ENCODE measurements at regions not wholly inside any gene's neighbourhood (a gene's known extent, or its start where the extent isn't known, plus 50 kb on each side); places are given as distances from the start of the nearest gene placed in this dataset.

DNA sequence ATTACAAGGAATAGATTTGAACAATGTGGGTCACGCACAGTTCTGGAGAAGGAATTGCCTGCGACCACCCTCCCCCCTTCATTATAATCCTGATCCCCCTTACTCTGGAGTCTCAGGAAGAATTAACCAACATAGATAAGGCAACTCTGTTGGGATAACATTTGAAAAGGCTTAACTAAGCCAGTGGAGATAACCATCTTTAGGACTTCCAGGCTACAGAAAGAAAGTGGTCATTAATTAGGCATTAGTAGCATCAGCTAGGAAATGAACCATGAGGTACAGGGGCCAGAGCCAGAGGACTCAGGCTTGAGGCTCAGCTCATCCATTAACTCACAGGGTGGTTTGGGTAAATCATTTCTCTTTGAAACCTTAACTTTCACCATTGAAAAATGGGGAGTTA is 720.0 kb upstream of the API5 start:
- Histone ChIP-seq H3K9ac (ENCODE audit: low read length) (no peak overlapping the region), H3K4me1 (ENCODE audit: insufficient read depth, low read length) (no peaks in the 10 kb centered on the region), H3K4me3 (ENCODE audit: insufficient read depth, low read depth, low read length) (no peak overlapping the region), H3K9me3 (ENCODE audit: insufficient read depth, low read depth, low read length) (no peaks in the 10 kb centered on the region), H2AFZ (ENCODE audit: low read depth, low read length) (no peak overlapping the region), H3K79me2 (ENCODE audit: insufficient read depth, low read length) (no peaks in the 10 kb centered on the region), H3K27ac (ENCODE audit: low read depth, low read length) (no peak overlapping the region), H4K20me1 (ENCODE audit: insufficient read depth, low read length) (no peaks in the 10 kb centered on the region), H3K27me3 (ENCODE audit: insufficient read depth, low read length) (no peaks in the 10 kb centered on the region), H3K4me2 (ENCODE audit: low read length) (no peak overlapping the region), H3K36me3 (ENCODE audit: insufficient read depth, low read length) (no peaks in the 10 kb centered on the region)
- Mint-ChIP-seq H3K9me3 (ENCODE audit: unreplicated experiment) (peaks cover 3% of the 10 kb centered on the region), H3K4me1 (ENCODE audit: low read depth, unreplicated experiment) (no peaks in the 10 kb centered on the region), H3K4me3 (ENCODE audit: unreplicated experiment) (no peak overlapping the region), H3K36me3 (ENCODE audit: low read depth, unreplicated experiment) (no peaks in the 10 kb centered on the region), H3K27me3 (ENCODE audit: low read depth, unreplicated experiment) (no peaks in the 10 kb centered on the region), H3K27ac (ENCODE audit: unreplicated experiment) (no peak overlapping the region)
- TF ChIP-seq, protein P1, sequence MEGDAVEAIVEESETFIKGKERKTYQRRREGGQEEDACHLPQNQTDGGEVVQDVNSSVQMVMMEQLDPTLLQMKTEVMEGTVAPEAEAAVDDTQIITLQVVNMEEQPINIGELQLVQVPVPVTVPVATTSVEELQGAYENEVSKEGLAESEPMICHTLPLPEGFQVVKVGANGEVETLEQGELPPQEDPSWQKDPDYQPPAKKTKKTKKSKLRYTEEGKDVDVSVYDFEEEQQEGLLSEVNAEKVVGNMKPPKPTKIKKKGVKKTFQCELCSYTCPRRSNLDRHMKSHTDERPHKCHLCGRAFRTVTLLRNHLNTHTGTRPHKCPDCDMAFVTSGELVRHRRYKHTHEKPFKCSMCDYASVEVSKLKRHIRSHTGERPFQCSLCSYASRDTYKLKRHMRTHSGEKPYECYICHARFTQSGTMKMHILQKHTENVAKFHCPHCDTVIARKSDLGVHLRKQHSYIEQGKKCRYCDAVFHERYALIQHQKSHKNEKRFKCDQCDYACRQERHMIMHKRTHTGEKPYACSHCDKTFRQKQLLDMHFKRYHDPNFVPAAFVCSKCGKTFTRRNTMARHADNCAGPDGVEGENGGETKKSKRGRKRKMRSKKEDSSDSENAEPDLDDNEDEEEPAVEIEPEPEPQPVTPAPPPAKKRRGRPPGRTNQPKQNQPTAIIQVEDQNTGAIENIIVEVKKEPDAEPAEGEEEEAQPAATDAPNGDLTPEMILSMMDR (IDR thresholded peaks at IDR 0.05; ENCODE audit: insufficient read depth, low read depth, low read length): no peak
- TF ChIP-seq EZH2 (IDR thresholded peaks at IDR 0.05; ENCODE audit: insufficient read depth, low read length): no peak
- FAIRE-seq (no peak), DNase-seq (ENCODE audit: low read depth) (no peak)

- Mint-ChIP-seq H3K9me3 (ENCODE audit: unreplicated experiment) (peaks cover 3% of the 10 kb centered on the region), H3K4me3 (ENCODE audit: unreplicated experiment) (no peak overlapping the region), H3K4me1 (ENCODE audit: low read depth, unreplicated experiment) (no peaks in the 10 kb centered on the region), H3K27ac (ENCODE audit: unreplicated experiment) (no peak overlapping the region), H3K36me3 (ENCODE audit: low read depth, unreplicated experiment) (no peaks in the 10 kb centered on the region), H3K27me3 (ENCODE audit: low read depth, unreplicated experiment) (no peaks in the 10 kb centered on the region)
- Histone ChIP-seq H3K79me2 (ENCODE audit: insufficient read depth, low read length) (no peaks in the 10 kb centered on the region), H3K4me2 (ENCODE audit: low read length) (no peak overlapping the region), H4K20me1 (ENCODE audit: insufficient read depth, low read length) (no peaks in the 10 kb centered on the region), H3K9me3 (ENCODE audit: insufficient read depth, low read depth, low read length) (no peaks in the 10 kb centered on the region), H2AFZ (ENCODE audit: low read depth, low read length) (no peak overlapping the region), H3K4me3 (ENCODE audit: insufficient read depth, low read depth, low read length) (no peak overlapping the region), H3K9ac (ENCODE audit: low read length) (no peak overlapping the region), H3K27ac (ENCODE audit: low read depth, low read length) (no peak overlapping the region), H3K4me1 (ENCODE audit: insufficient read depth, low read length) (no peaks in the 10 kb centered on the region), H3K36me3 (ENCODE audit: insufficient read depth, low read length) (no peaks in the 10 kb centered on the region), H3K27me3 (ENCODE audit: insufficient read depth, low read length) (no peaks in the 10 kb centered on the region)
- FAIRE-seq (no peak), DNase-seq (ENCODE audit: low read depth) (no peak)
- TF ChIP-seq, protein P1 (IDR thresholded peaks at IDR 0.05; ENCODE audit: insufficient read depth, low read depth, low read length): no peak
- TF ChIP-seq EZH2 (IDR thresholded peaks at IDR 0.05; ENCODE audit: insufficient read depth, low read length): no peak
These were observed 718.4 kb upstream of the API5 start for GRCh38 chr11:42593441-42593840.

GRCh38 chr11:42595876-42596275 is 715.9 kb upstream of the API5 start:
- Histone ChIP-seq H3K27ac (ENCODE audit: low read depth, low read length) (no peak overlapping the region), H2AFZ (ENCODE audit: low read depth, low read length) (no peak overlapping the region), H3K9ac (ENCODE audit: low read length) (no peak overlapping the region), H3K27me3 (ENCODE audit: insufficient read depth, low read length) (no peaks in the 10 kb centered on the region), H3K4me3 (ENCODE audit: insufficient read depth, low read depth, low read length) (no peak overlapping the region), H3K4me1 (ENCODE audit: insufficient read depth, low read length) (no peaks in the 10 kb centered on the region), H3K4me2 (ENCODE audit: low read length) (no peak overlapping the region), H3K9me3 (ENCODE audit: insufficient read depth, low read depth, low read length) (no peaks in the 10 kb centered on the region), H3K36me3 (ENCODE audit: insufficient read depth, low read length) (no peaks in the 10 kb centered on the region), H4K20me1 (ENCODE audit: insufficient read depth, low read length) (no peaks in the 10 kb centered on the region), H3K79me2 (ENCODE audit: insufficient read depth, low read length) (no peaks in the 10 kb centered on the region)
- Mint-ChIP-seq H3K27me3 (ENCODE audit: low read depth, unreplicated experiment) (no peaks in the 10 kb centered on the region), H3K9me3 (ENCODE audit: unreplicated experiment) (peaks cover 3% of the 10 kb centered on the region), H3K27ac (ENCODE audit: unreplicated experiment) (no peak overlapping the region), H3K4me1 (ENCODE audit: low read depth, unreplicated experiment) (no peaks in the 10 kb centered on the region), H3K36me3 (ENCODE audit: low read depth, unreplicated experiment) (no peaks in the 10 kb centered on the region), H3K4me3 (ENCODE audit: unreplicated experiment) (no peak overlapping the region)
- no peak for TF ChIP-seq EZH2 (IDR thresholded peaks at IDR 0.05; ENCODE audit: insufficient read depth, low read length)
- TF ChIP-seq, protein P1 (IDR thresholded peaks at IDR 0.05; ENCODE audit: insufficient read depth, low read depth, low read length): no peak
- DNase-seq (ENCODE audit: low read depth) (no peak), FAIRE-seq (no peak)
